PC-9 (cell line): ENCODE measurements at regions not wholly inside any gene's neighbourhood (a gene's known extent, or its start where the extent isn't known, plus 50 kb on each side); places are given as distances from the start of the nearest gene placed in this dataset.

Source experiments
- BruUV-seq: library from RNA; stranded (reverse); fragments of 400-500 nt; replicated peaks from 2 replicates; lab custom pipeline; 2021; lab: Mats Ljungman, UMichigan
- CTCF ChIA-PET: fragments of 300-600 bp; sonication (Branson Sonifier 250); formaldehyde crosslinking; loops from one replicate; lab custom pipeline; 2022; ENCODE audit warnings: antibody characterized with exemption; lab: Charles Lee
- POLR2A ChIA-PET: fragments of 300-600 bp; sonication (Branson Sonifier 250); formaldehyde crosslinking; loops from one replicate; lab custom pipeline; 2022; ENCODE audit warnings: antibody characterized with exemption; ENCODE audit not compliant: unreplicated experiment; lab: Charles Lee
- DNase-seq, 2 experiments: peaks; one replicate each; pipeline versions ENCODE4 v3.0.0 to v3.0.0-alpha.2; 2015 to 2022; ENCODE audit warnings: mixed read lengths in 1 of 2
- H2AFZ ChIP-seq: fragments of 200-600 bp; sonication (generic); 2 replicates; pipeline ENCODE4 v1.8.1; 2017; ENCODE audit warnings: antibody characterized with exemption
- H3F3A ChIP-seq: fragments of 200-600 bp; sonication (generic); 2 replicates; pipeline ENCODE4 v1.8.1; 2017; ENCODE audit warnings: antibody characterized with exemption, mild to moderate bottlenecking, low read depth; ENCODE audit not compliant: insufficient read depth
- H3K27ac ChIP-seq: fragments of 200-600 bp; sonication (generic); 2 replicates; pipeline ENCODE4 v1.6.1; 2016; ENCODE audit warnings: mixed run types
- H3K27me3 ChIP-seq: fragments of 200-600 bp; sonication (generic); 2 replicates; pipeline ENCODE4 v1.6.1; 2016; ENCODE audit warnings: low read depth, mixed run types; ENCODE audit not compliant: insufficient read depth
- H3K36me3 ChIP-seq: fragments of 200-600 bp; sonication (generic); 2 replicates; pipeline ENCODE4 v1.6.1; 2016; ENCODE audit warnings: low read depth, mixed run types
- H3K4me1 ChIP-seq: fragments of 200-600 bp; sonication (generic); replicated peaks from 2 replicates; pipeline ENCODE4 v1.6.1; 2016; ENCODE audit warnings: mixed run types; ENCODE audit not compliant: insufficient read depth
- H3K4me2 ChIP-seq: fragments of 200-600 bp; sonication (generic); 2 replicates; pipeline ENCODE4 v1.6.1; 2017; ENCODE audit warnings: mixed run types
- H3K4me3 ChIP-seq: fragments of 200-600 bp; sonication (generic); 2 replicates; pipeline ENCODE4 v1.6.1; 2016; ENCODE audit warnings: mixed run types
- H3K79me2 ChIP-seq: fragments of 200-600 bp; sonication (generic); 2 replicates; pipeline ENCODE4 v1.6.1; 2017; ENCODE audit warnings: low read depth, mixed run types
- H3K9me2 ChIP-seq: fragments of 200-600 bp; sonication (generic); 2 replicates; pipeline ENCODE4 v1.8.1; 2017; ENCODE audit warnings: mild to moderate bottlenecking; ENCODE audit not compliant: insufficient read depth
- H3K9me3 ChIP-seq: fragments of 200-600 bp; sonication (generic); 2 replicates; pipeline ENCODE4 v1.8.1; 2016; ENCODE audit warnings: low read depth; ENCODE audit not compliant: insufficient read depth
- H4K20me1 ChIP-seq: fragments of 200-600 bp; sonication (generic); 2 replicates; pipeline ENCODE4 v1.8.1; 2017; ENCODE audit not compliant: insufficient read depth
- EZH2 ChIP-seq: fragments of 200-600 bp; sonication (generic); IDR thresholded peaks from 2 replicates; pipeline ENCODE4 v1.8.0; 2017; ENCODE audit warnings: antibody characterized with exemption, low read depth
- intact Hi-C: fragments of 100-400 bp; cut with micrococcal nuclease; formaldehyde crosslinking; loops from one replicate; pipeline ENCODE4 v1.10.0; 2022; ENCODE audit not compliant: unreplicated experiment
- TF ChIP-seq, protein P1 (sequence below): fragments of 200-600 bp; sonication (generic); conservative IDR thresholded peaks from 2 replicates; pipeline ENCODE4 v1.6.1; 2017; ENCODE audit warnings: mixed run types, antibody characterized with exemption, mild to moderate bottlenecking, moderate library complexity

- H3K4me3 ChIP-seq = no peak overlapping the region
- H3K27me3 ChIP-seq = no peaks in the 10 kb centered on the region
- H3K4me1 ChIP-seq = peaks cover 80% of the 10 kb centered on the region
- no peaks in the 10 kb centered on the region for H3K9me2 ChIP-seq
- DNase-seq = no peak
- TF ChIP-seq, protein P1, sequence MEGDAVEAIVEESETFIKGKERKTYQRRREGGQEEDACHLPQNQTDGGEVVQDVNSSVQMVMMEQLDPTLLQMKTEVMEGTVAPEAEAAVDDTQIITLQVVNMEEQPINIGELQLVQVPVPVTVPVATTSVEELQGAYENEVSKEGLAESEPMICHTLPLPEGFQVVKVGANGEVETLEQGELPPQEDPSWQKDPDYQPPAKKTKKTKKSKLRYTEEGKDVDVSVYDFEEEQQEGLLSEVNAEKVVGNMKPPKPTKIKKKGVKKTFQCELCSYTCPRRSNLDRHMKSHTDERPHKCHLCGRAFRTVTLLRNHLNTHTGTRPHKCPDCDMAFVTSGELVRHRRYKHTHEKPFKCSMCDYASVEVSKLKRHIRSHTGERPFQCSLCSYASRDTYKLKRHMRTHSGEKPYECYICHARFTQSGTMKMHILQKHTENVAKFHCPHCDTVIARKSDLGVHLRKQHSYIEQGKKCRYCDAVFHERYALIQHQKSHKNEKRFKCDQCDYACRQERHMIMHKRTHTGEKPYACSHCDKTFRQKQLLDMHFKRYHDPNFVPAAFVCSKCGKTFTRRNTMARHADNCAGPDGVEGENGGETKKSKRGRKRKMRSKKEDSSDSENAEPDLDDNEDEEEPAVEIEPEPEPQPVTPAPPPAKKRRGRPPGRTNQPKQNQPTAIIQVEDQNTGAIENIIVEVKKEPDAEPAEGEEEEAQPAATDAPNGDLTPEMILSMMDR = no peak
- TF ChIP-seq EZH2 = no peak
- H3F3A ChIP-seq = peaks cover 97% of the 10 kb centered on the region
- H2AFZ ChIP-seq = no peak overlapping the region
- intact Hi-C loops = loop anchor here (5.0 to 10.0 kb wide), 5 partner anchors 148 to 540 kb away; partner anchors contain the start of genes CCDC92, UBC and ZNF664
- 0 out of 2 replicates have a peak, but pooled peaks cover 5% of the 10 kb centered on the region for H3K36me3 ChIP-seq
- ChIA-PET CTCF (interaction anchor here (0.7 kb wide), 1 partner anchor 109 kb away, joined by 17 read pairs; no protein-coding TSS in a partner anchor), POLR2A (no interaction called here)
- H4K20me1 ChIP-seq = peaks cover 23% of the 10 kb centered on the region; the same call in 1 of the 2 replicates
- BruUV-seq = no TSS peak
- H3K27ac ChIP-seq = no peak overlapping the region
- H3K4me2 ChIP-seq = no peak overlapping the region
- no peaks in the 10 kb centered on the region for H3K9me3 ChIP-seq
- H3K79me2 ChIP-seq = peaks cover 88% of the 10 kb centered on the region
Observed at GRCh38 chr12:124514996-124515932, 52.1 kb downstream of the NCOR2 start.

DNA sequence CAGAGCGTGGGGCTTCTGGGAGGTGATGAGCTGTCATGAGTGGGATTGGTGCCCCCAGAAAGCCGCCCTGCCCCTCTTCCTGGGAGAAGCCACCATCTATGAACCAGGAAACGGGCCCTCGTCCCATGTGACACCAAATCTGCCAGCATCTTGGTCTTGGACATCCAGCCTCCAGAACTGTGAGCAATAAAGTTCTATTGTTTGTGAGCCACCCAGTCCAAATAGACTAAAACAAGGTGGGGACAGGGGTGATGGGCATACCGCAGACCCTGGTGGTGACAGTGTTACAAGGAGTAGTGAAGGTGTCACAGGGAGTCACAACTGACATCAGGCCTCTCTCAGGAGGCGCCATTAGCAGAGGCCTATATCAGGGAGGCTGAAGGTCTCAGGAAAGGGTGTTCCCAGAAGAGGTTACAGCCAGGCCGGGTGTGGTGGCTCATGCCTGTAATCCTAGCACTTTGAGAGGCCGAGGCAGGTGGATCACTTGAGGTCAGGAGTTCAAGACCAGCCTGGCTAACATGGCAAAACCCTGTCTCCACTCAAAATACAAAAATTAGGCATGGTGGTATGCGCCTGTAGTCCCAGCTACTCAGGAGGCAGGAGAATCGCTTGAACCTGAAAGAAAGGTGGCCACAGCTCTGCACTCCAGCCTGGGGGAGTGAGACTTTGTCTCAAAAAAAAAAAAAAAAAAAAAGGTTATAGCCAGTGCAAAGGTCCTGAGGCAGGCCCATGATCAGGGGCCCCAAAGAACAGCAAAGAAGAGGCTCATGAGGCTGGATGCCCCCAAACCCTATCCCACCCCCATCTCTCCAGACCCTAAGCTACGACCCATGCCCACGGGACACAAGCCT is 53.0 kb downstream of the NCOR2 start:
- no peaks in the 10 kb centered on the region for H3K27me3 ChIP-seq
- intact Hi-C loops = loop anchor here (5.0 to 10.0 kb wide), 4 partner anchors 147 to 540 kb away; partner anchors contain the start of genes CCDC92, UBC and ZNF664
- POLR2A ChIA-PET = no interaction called here
- BruUV-seq = no TSS peak
- H3K79me2 ChIP-seq = peaks cover 81% of the 10 kb centered on the region
- peaks cover 78% of the 10 kb centered on the region for H3K4me1 ChIP-seq
- no peak overlapping the region for H3K27ac ChIP-seq
- H3F3A ChIP-seq = peaks cover 94% of the 10 kb centered on the region
- H3K9me3 ChIP-seq = no peaks in the 10 kb centered on the region
- TF ChIP-seq EZH2 = no peak
- TF ChIP-seq, protein P1 = no peak
- no peaks in the 10 kb centered on the region for H3K9me2 ChIP-seq
- H3K4me3 ChIP-seq = no peak overlapping the region
- CTCF ChIA-PET = interaction anchor here (0.7 kb wide), 1 partner anchor 108 kb away, joined by 17 read pairs; no protein-coding TSS in a partner anchor
- 0 out of 2 replicates have a peak, but pooled peaks cover 5% of the 10 kb centered on the region for H3K36me3 ChIP-seq
- H2AFZ ChIP-seq = no peak overlapping the region
- peaks cover 19% of the 10 kb centered on the region for H4K20me1 ChIP-seq
- 0 out of 2 replicates have a peak overlapping the region, but pooled peaks have one; percentile 78 for H3K4me2 ChIP-seq
- no peak for DNase-seq
